Naive thymus-derived CD4-positive, alpha-beta T cell (primary cell): ENCODE measurements at regions not wholly inside any gene's neighbourhood (a gene's known extent, or its start where the extent isn't known, plus 50 kb on each side); places are given as distances from the start of the nearest gene placed in this dataset.

Experiments used
- ATAC-seq: fragments of 150-1000 bp; cut with Tn5 transposase; 2 replicates; pipeline ENCODE4 v1.10.0; 2021; ENCODE audit warnings: mild to moderate bottlenecking, moderate library complexity
- CTCF ChIA-PET: fragments of 350-600 bp; sonication (Branson Sonifier 250); formaldehyde crosslinking; loops from one replicate; lab custom pipeline; 2021; ENCODE audit warnings: antibody characterized with exemption; lab: Charles Lee
- POLR2A ChIA-PET: fragments of 350-600 bp; sonication (Branson Sonifier 250); formaldehyde crosslinking; loops from one replicate; lab custom pipeline; 2021; ENCODE audit warnings: antibody characterized with exemption, inconsistent platforms; lab: Charles Lee
- DNase-seq, 9 donors: peaks; one replicate each; pipeline versions ENCODE4 v3.0.0 to v3.0.0-alpha.2; 2020 to 2022; ENCODE audit warnings: mixed read lengths in 1 of 9
- H3K27ac ChIP-seq: one replicate; pipeline ENCODE4 v1.7.0; 2013; ENCODE audit warnings: mild to moderate bottlenecking, low read depth, low read length, moderate library complexity
- H3K27me3 ChIP-seq, 2 donors: one replicate each; pipeline ENCODE4 v1.7.0; 2013; ENCODE audit warnings: low read length in 2 of 2, mild to moderate bottlenecking in 2 of 2, moderate library complexity in 2 of 2; ENCODE audit not compliant: control insufficient read depth in 2 of 2, insufficient read depth in 2 of 2
- H3K36me3 ChIP-seq, 3 experiments: 1 replicate in 2 of 3; 2 replicates in 1 of 3; pipeline ENCODE4 v1.7.0; 2013; ENCODE audit warnings: low read length in 3 of 3, mild to moderate bottlenecking in 3 of 3, moderate library complexity in 1 of 3; ENCODE audit not compliant: insufficient read depth in 3 of 3, control insufficient read depth in 2 of 3
- H3K4me1 ChIP-seq, 2 donors: one replicate each; pipeline ENCODE4 v1.7.0; 2013; ENCODE audit warnings: low read length in 2 of 2, mild to moderate bottlenecking in 2 of 2, moderate library complexity in 1 of 2; ENCODE audit not compliant: control insufficient read depth in 2 of 2, insufficient read depth in 2 of 2
- H3K4me3 ChIP-seq: 2 replicates; pipeline ENCODE4 v1.7.0; 2013; ENCODE audit warnings: mild to moderate bottlenecking, low read length
- H3K9me3 ChIP-seq, 3 experiments: 1 replicate in 2 of 3; 2 replicates in 1 of 3; pipeline ENCODE4 v1.7.0; 2013; ENCODE audit warnings: low read length in 3 of 3; ENCODE audit not compliant: control insufficient read depth in 2 of 3
- H3K27ac Mint-ChIP-seq, 9 donors: one replicate each; pipeline ENCODE4 v1.8.0; 2020 to 2022; ENCODE audit warnings: mixed read lengths in 9 of 9, mild to moderate bottlenecking in 8 of 9, moderate library complexity in 5 of 9, inconsistent platforms in 2 of 9
- H3K27me3 Mint-ChIP-seq, 5 donors: one replicate each; pipeline ENCODE4 v1.8.0; 2021 to 2022; ENCODE audit warnings: mixed read lengths in 5 of 5, mild to moderate bottlenecking in 1 of 5
- H3K36me3 Mint-ChIP-seq, 5 donors: one replicate each; pipeline ENCODE4 v1.8.0; 2020 to 2022; ENCODE audit warnings: mixed read lengths in 5 of 5, mild to moderate bottlenecking in 3 of 5, inconsistent platforms in 1 of 5
- H3K4me1 Mint-ChIP-seq, 7 donors: one replicate each; pipeline ENCODE4 v1.8.0; 2020 to 2022; ENCODE audit warnings: mixed read lengths in 7 of 7, mild to moderate bottlenecking in 3 of 7, inconsistent platforms in 1 of 7
- H3K4me3 Mint-ChIP-seq, 10 donors: one replicate each; pipeline ENCODE4 v1.8.0; 2020 to 2022; ENCODE audit warnings: mild to moderate bottlenecking in 10 of 10, mixed read lengths in 10 of 10, moderate library complexity in 6 of 10, inconsistent platforms in 2 of 10
- H3K9me3 Mint-ChIP-seq, 11 donors: one replicate each; pipeline ENCODE4 v1.8.0; 2020 to 2022; ENCODE audit warnings: mixed read lengths in 11 of 11, mild to moderate bottlenecking in 4 of 11, inconsistent platforms in 1 of 11, moderate library complexity in 1 of 11
- intact Hi-C, 2 donors: fragments of 100-400 bp; cut with micrococcal nuclease; formaldehyde crosslinking; loops; one replicate each; pipeline ENCODE4 v1.15.1; 2023

GRCh38 chr3:162540421-162540820 lies 1043.8 kb downstream of the OTOL1 start:
- H3K4me1 Mint-ChIP-seq = no peaks in the 10 kb centered on the region
- CTCF ChIA-PET = no interaction called here

GRCh38 chr3:162541923-162542322 lies 1045.3 kb downstream of the OTOL1 start:
- POLR2A ChIA-PET = no interaction called here
- Histone ChIP-seq H3K4me1 (no peaks in the 10 kb centered on the region), H3K27ac (no peak overlapping the region), H3K36me3 (no peaks in the 10 kb centered on the region), H3K9me3 (no peaks in the 10 kb centered on the region), H3K27me3 (no peaks in the 10 kb centered on the region), H3K4me3 (no peak overlapping the region)
- H3K27me3 Mint-ChIP-seq = no peaks in the 10 kb centered on the region
- no peak for ATAC-seq
- no peaks in the 10 kb centered on the region for H3K4me1 Mint-ChIP-seq
- no peak overlapping the region for H3K27ac Mint-ChIP-seq
- CTCF ChIA-PET = no interaction called here
- no peaks in the 10 kb centered on the region for H3K36me3 Mint-ChIP-seq
- no peak for DNase-seq
- intact Hi-C loops = no loop called here
- H3K9me3 Mint-ChIP-seq = peaks cover 0 to 6% (median 0%) of the 10 kb centered on the region in 11 donors
- no peak overlapping the region for H3K4me3 Mint-ChIP-seq

More at GRCh38 chr3:162540421-162540820, 1043.8 kb downstream of the OTOL1 start:
- POLR2A ChIA-PET = no interaction called here
- Mint-ChIP-seq H3K27me3 (no peaks in the 10 kb centered on the region), H3K4me3 (no peak overlapping the region), H3K36me3 (no peaks in the 10 kb centered on the region), H3K27ac (no peak overlapping the region), H3K9me3 (peaks cover 0 to 6% (median 0%) of the 10 kb centered on the region in 11 donors)
- intact Hi-C loops = no loop called here
- DNase-seq (no peak), ATAC-seq (no peak)
- Histone ChIP-seq H3K4me3 (no peak overlapping the region), H3K36me3 (no peaks in the 10 kb centered on the region), H3K4me1 (no peaks in the 10 kb centered on the region), H3K9me3 (no peaks in the 10 kb centered on the region), H3K27ac (no peak overlapping the region), H3K27me3 (no peaks in the 10 kb centered on the region)

- Histone ChIP-seq H3K4me1 (no peaks in the 10 kb centered on the region), H3K36me3 (no peaks in the 10 kb centered on the region), H3K4me3 (no peak overlapping the region), H3K27me3 (no peaks in the 10 kb centered on the region), H3K27ac (no peak overlapping the region), H3K9me3 (no peaks in the 10 kb centered on the region)
- ChIA-PET POLR2A (no interaction called here), CTCF (no interaction called here)
- no peaks in the 10 kb centered on the region for H3K36me3 Mint-ChIP-seq
- H3K4me3 Mint-ChIP-seq = no peak overlapping the region
- H3K27ac Mint-ChIP-seq = no peak overlapping the region
- no peaks in the 10 kb centered on the region for H3K27me3 Mint-ChIP-seq
- peaks cover 0 to 6% (median 0%) of the 10 kb centered on the region in 11 donors for H3K9me3 Mint-ChIP-seq
- intact Hi-C loops = no loop called here
- ATAC-seq = no peak
- no peak for DNase-seq
- no peaks in the 10 kb centered on the region for H3K4me1 Mint-ChIP-seq
Measured at GRCh38 chr3:162544246-162544645, 1047.6 kb downstream of the OTOL1 start.

GRCh38 chr3:162546910-162547309 lies 1050.3 kb downstream of the OTOL1 start:
- H3K9me3 ChIP-seq = no peaks in the 10 kb centered on the region
- ATAC-seq (no peak), DNase-seq (no peak)
- H3K36me3 ChIP-seq = no peaks in the 10 kb centered on the region
- H3K4me3 ChIP-seq = no peak overlapping the region
- POLR2A ChIA-PET = no interaction called here
- Mint-ChIP-seq H3K36me3 (no peaks in the 10 kb centered on the region), H3K4me3 (no peak overlapping the region), H3K4me1 (no peaks in the 10 kb centered on the region), H3K27me3 (no peaks in the 10 kb centered on the region), H3K27ac (no peak overlapping the region), H3K9me3 (peaks cover 0 to 6% (median 0%) of the 10 kb centered on the region in 11 donors)
- H3K27ac ChIP-seq = no peak overlapping the region
- H3K27me3 ChIP-seq = no peaks in the 10 kb centered on the region
- intact Hi-C loops = no loop called here
- H3K4me1 ChIP-seq = no peaks in the 10 kb centered on the region
- CTCF ChIA-PET = no interaction called here

GRCh38 chr3:162547321-162547720 lies 1050.7 kb downstream of the OTOL1 start:
- Histone ChIP-seq H3K27ac (no peak overlapping the region), H3K9me3 (no peaks in the 10 kb centered on the region), H3K4me1 (no peaks in the 10 kb centered on the region), H3K4me3 (no peak overlapping the region), H3K36me3 (no peaks in the 10 kb centered on the region), H3K27me3 (no peaks in the 10 kb centered on the region)
- peaks cover 0 to 2% (median 0%) of the 10 kb centered on the region in 5 donors for H3K36me3 Mint-ChIP-seq
- intact Hi-C loops = no loop called here
- ChIA-PET POLR2A (no interaction called here), CTCF (no interaction called here)
- H3K27ac Mint-ChIP-seq = no peak overlapping the region
- ATAC-seq (no peak), DNase-seq (no peak)
- no peak overlapping the region for H3K4me3 Mint-ChIP-seq
- no peaks in the 10 kb centered on the region for H3K4me1 Mint-ChIP-seq
- H3K9me3 Mint-ChIP-seq = peaks cover 0 to 6% (median 0%) of the 10 kb centered on the region in 11 donors
- no peaks in the 10 kb centered on the region for H3K27me3 Mint-ChIP-seq

- Histone ChIP-seq H3K27ac (no peak overlapping the region), H3K9me3 (no peaks in the 10 kb centered on the region), H3K4me3 (no peak overlapping the region), H3K4me1 (no peaks in the 10 kb centered on the region), H3K27me3 (no peaks in the 10 kb centered on the region), H3K36me3 (no peaks in the 10 kb centered on the region)
- DNase-seq (no peak), ATAC-seq (no peak)
- Mint-ChIP-seq H3K4me1 (no peaks in the 10 kb centered on the region), H3K9me3 (peaks cover 0 to 12% (median 2%) of the 10 kb centered on the region in 11 donors), H3K27me3 (no peaks in the 10 kb centered on the region), H3K4me3 (no peak overlapping the region), H3K36me3 (peaks cover 0 to 7% (median 0%) of the 10 kb centered on the region in 5 donors), H3K27ac (no peak overlapping the region)
- CTCF ChIA-PET = no interaction called here
- intact Hi-C loops = no loop called here
- POLR2A ChIA-PET = no interaction called here
Measured at GRCh38 chr3:162555761-162556160, 1059.2 kb downstream of the OTOL1 start.

- POLR2A ChIA-PET = no interaction called here
- no peaks in the 10 kb centered on the region for H3K9me3 ChIP-seq
Measured at GRCh38 chr3:162558016-162558415, 1061.4 kb downstream of the OTOL1 start.

More at GRCh38 chr3:162558016-162558415, 1061.4 kb downstream of the OTOL1 start:
- ATAC-seq = no peak
- H3K36me3 Mint-ChIP-seq = no peaks in the 10 kb centered on the region
- Histone ChIP-seq H3K36me3 (no peaks in the 10 kb centered on the region), H3K4me1 (no peaks in the 10 kb centered on the region), H3K27me3 (no peaks in the 10 kb centered on the region), H3K27ac (no peak overlapping the region), H3K4me3 (no peak overlapping the region)
- H3K9me3 Mint-ChIP-seq = peaks cover 0 to 8% (median under 1%) of the 10 kb centered on the region in 11 donors
- H3K27me3 Mint-ChIP-seq = no peaks in the 10 kb centered on the region
- CTCF ChIA-PET = no interaction called here
- H3K4me1 Mint-ChIP-seq = no peaks in the 10 kb centered on the region
- intact Hi-C loops = no loop called here
- DNase-seq = no peak
- no peak overlapping the region for H3K4me3 Mint-ChIP-seq
- H3K27ac Mint-ChIP-seq = no peak overlapping the region
